ENCODE measurements at regions not wholly inside any gene's neighbourhood (a gene's known extent, or its start where the extent isn't known, plus 50 kb on each side); places are given as distances from the start of the nearest gene placed in this dataset.

- ATAC-seq (no peak), DNase-seq (no peak)
- peaks cover 6% of the 10 kb centered on the region for H3K27me3 Mint-ChIP-seq
- H3K9me3 Mint-ChIP-seq, result no peaks in the 10 kb centered on the region
- no peak overlapping the region for H3K4me3 Mint-ChIP-seq
- ChIA-PET POLR2A (no interaction called here), CTCF (no interaction called here)
- no peak overlapping the region for H3K27ac Mint-ChIP-seq
- intact Hi-C loops (cut with micrococcal nuclease), result no loop called here
- no peak for TF ChIP-seq CTCF (IDR thresholded peaks at IDR 0.05)
- H3K4me1 Mint-ChIP-seq (ENCODE audit: low read depth), result no peaks in the 10 kb centered on the region
- H3K36me3 Mint-ChIP-seq (ENCODE audit: low read depth), result no peaks in the 10 kb centered on the region
Measured at GRCh38 chr15:31842532-31843195, 187.7 kb upstream of the CHRNA7 start.

- Mint-ChIP-seq H3K4me1 (ENCODE audit: low read depth) (no peaks in the 10 kb centered on the region), H3K36me3 (ENCODE audit: low read depth) (no peaks in the 10 kb centered on the region), H3K9me3 (no peaks in the 10 kb centered on the region), H3K27me3 (peaks cover 6% of the 10 kb centered on the region), H3K4me3 (no peak overlapping the region), H3K27ac (no peak overlapping the region)
- intact Hi-C loops (cut with micrococcal nuclease), result no loop called here
- CTCF ChIA-PET, result no interaction called here
- ATAC-seq (no peak), DNase-seq (no peak)
- TF ChIP-seq CTCF (IDR thresholded peaks at IDR 0.05), result no peak
- POLR2A ChIA-PET, result no interaction called here
Measured at GRCh38 chr15:31843426-31844055, 186.8 kb upstream of the CHRNA7 start.

GRCh38 chr15:31845791-31846190, 184.5 kb upstream of the CHRNA7 start:
- Mint-ChIP-seq H3K4me3 (no peak overlapping the region), H3K27me3 (peaks cover 7% of the 10 kb centered on the region), H3K9me3 (peaks cover 3% of the 10 kb centered on the region), H3K4me1 (ENCODE audit: low read depth) (no peaks in the 10 kb centered on the region), H3K27ac (no peak overlapping the region), H3K36me3 (ENCODE audit: low read depth) (no peaks in the 10 kb centered on the region)
- POLR2A ChIA-PET, result no interaction called here
- no peak for TF ChIP-seq CTCF (IDR thresholded peaks at IDR 0.05)
- intact Hi-C loops (cut with micrococcal nuclease), result no loop called here
- ATAC-seq (no peak), DNase-seq (no peak)
- CTCF ChIA-PET, result no interaction called here

- Mint-ChIP-seq H3K36me3 (ENCODE audit: low read depth) (no peaks in the 10 kb centered on the region), H3K4me3 (no peak overlapping the region), H3K27me3 (peaks cover 10% of the 10 kb centered on the region), H3K27ac (no peak overlapping the region), H3K9me3 (peaks cover 7% of the 10 kb centered on the region), H3K4me1 (ENCODE audit: low read depth) (no peaks in the 10 kb centered on the region)
- ChIA-PET POLR2A (no interaction called here), CTCF (interaction anchor here (1.4 kb wide), 1 partner anchor 20 kb away, joined by 3 read pairs; no protein-coding TSS in a partner anchor)
- no peak for TF ChIP-seq CTCF (IDR thresholded peaks at IDR 0.05)
- intact Hi-C loops (cut with micrococcal nuclease), result no loop called here
- DNase-seq (no peak), ATAC-seq (no peak)
Measured at GRCh38 chr15:31847961-31848360, 182.4 kb upstream of the CHRNA7 start.

- no peak for ATAC-seq
- ChIA-PET CTCF (interaction anchor here (1.4 kb wide), 1 partner anchor 19 kb away, joined by 3 read pairs; no protein-coding TSS in a partner anchor), POLR2A (no interaction called here)
- DNase-seq, result no peak
- intact Hi-C loops (cut with micrococcal nuclease), result no loop called here
- TF ChIP-seq CTCF (IDR thresholded peaks at IDR 0.05), result no peak
- peaks cover 7% of the 10 kb centered on the region for H3K9me3 Mint-ChIP-seq
- peaks cover 10% of the 10 kb centered on the region for H3K27me3 Mint-ChIP-seq
- H3K4me1 Mint-ChIP-seq (ENCODE audit: low read depth), result no peaks in the 10 kb centered on the region
- no peak overlapping the region for H3K27ac Mint-ChIP-seq
- no peak overlapping the region for H3K4me3 Mint-ChIP-seq
- no peaks in the 10 kb centered on the region for H3K36me3 Mint-ChIP-seq (ENCODE audit: low read depth)
Measured at GRCh38 chr15:31848621-31849020, 181.7 kb upstream of the CHRNA7 start.

All from activated CD8-positive, alpha-beta T cell treated with anti-CD3 and anti-CD28 coated beads for 36 hours (primary cell).